ENCODE measurements at regions not wholly inside any gene's neighbourhood (a gene's known extent, or its start where the extent isn't known, plus 50 kb on each side); places are given as distances from the start of the nearest gene placed in this dataset.

GRCh38 chr5:68449380-68449779 is 233.8 kb downstream of the PIK3R1 start:
- TF ChIP-seq CTCF (IDR thresholded peaks at IDR 0.05 in 2 of 3, conservative IDR thresholded peaks at IDR 0.05 in 1 of 3; ENCODE audit: borderline replicate concordance in 1 of 3, insufficient read depth in 1 of 3, low read depth in 2 of 3, low read length in 2 of 3) (no peak), MAX (IDR thresholded peaks at IDR 0.05) (no peak), CEBPB (IDR thresholded peaks at IDR 0.05; ENCODE audit: low read depth) (no peak), EZH2 (IDR thresholded peaks at IDR 0.05) (no peak), POLR2A (IDR thresholded peaks at IDR 0.05; ENCODE audit: borderline replicate concordance, extremely low read depth, insufficient read depth, insufficient read length) (no peak), POLR2AphosphoS5 (IDR thresholded peaks at IDR 0.05; ENCODE audit: low read depth, low read length) (no peak)

All from HCT116 (cell line).